ENCODE measurements at regions not wholly inside any gene's neighbourhood (a gene's known extent, or its start where the extent isn't known, plus 50 kb on each side); places are given as distances from the start of the nearest gene placed in this dataset.
A peak's percentile ranks its signal among the peaks of the same experiment; 100 is the strongest.

DNA sequence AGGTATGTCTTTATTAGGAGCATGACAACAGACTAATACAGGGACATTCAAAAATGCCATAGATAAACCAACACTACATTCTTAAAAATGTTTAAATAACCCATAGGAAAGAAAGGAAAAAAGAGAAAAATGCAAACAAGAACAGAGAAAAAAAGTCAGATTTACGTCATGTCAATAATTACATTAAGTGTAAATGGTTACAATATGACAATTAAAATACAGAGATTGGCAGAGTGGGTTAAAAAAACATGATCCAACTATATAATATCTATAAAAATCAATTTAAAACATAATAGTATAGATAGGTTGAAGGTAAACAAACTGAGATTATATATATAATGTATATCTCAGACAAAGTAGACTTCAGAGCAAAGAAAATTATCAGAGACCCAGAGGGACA lies 255.8 kb downstream of the ANAPC1 start:
- peaks cover 49% of the 10 kb centered on the region for H3K4me1 Mint-ChIP-seq (ENCODE audit: low read depth)
- peaks cover 20 to 21% of the 10 kb centered on the region in 2 donors for H3K9me3 Mint-ChIP-seq
- H3K27me3 Mint-ChIP-seq (ENCODE audit: low read depth): peaks cover 29% of the 10 kb centered on the region
- DNase-seq (no peak), ATAC-seq (replicated peaks in 1 of 2) (no peak)
- no peak overlapping the region for H3K4me3 Mint-ChIP-seq
- H3K36me3 Mint-ChIP-seq (ENCODE audit: insufficient read depth in 2 of 2): peaks cover 20 to 40% of the 10 kb centered on the region in 2 donors
- H3K27ac Mint-ChIP-seq: no peak overlapping the region

DNA sequence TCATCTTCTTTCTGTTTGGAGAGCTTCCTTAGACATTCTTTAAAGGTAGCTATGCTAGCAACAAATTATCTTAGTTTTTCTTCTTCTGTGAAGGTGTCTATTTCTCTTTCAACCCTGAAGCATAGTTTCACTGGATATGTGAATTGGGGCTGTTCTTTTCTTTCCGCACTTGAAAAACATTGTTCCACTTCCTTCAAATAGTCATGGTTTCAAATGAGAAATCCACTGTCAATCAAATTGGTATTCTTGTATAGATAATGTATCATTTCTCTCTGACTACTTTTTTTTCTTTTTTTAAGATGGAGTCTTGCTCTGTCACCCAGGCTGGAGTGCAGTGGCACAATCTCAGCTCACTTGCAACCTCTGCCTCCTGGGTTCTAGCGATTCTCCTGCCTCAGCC lies 254.0 kb downstream of the ANAPC1 start:
- H3K36me3 Mint-ChIP-seq (ENCODE audit: insufficient read depth in 2 of 2): peaks cover 20 to 41% of the 10 kb centered on the region in 2 donors
- DNase-seq: no peak

DNA sequence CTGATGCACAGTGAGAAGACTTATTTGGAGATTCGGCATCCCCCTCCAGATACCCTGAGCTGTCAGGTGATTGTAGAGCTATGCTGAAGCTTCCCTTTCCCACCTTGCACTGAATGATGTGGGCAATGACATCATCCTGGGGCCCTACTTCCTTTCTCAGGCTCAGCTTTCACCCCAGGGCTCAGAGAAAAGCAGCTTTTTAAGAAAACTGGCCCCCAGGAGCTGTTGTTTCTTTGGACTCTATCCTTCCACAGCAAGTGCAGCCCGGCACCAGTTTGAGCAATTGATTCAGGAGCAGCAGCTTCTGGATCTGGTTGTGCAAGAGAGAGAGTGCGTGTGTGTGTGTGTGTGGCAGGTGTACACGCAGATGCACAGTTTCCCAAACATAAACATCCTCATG lies 251.3 kb downstream of the ANAPC1 start:
- peaks cover 27% of the 10 kb centered on the region for H3K4me1 Mint-ChIP-seq (ENCODE audit: low read depth)
- peaks cover 44% of the 10 kb centered on the region for H3K27me3 Mint-ChIP-seq (ENCODE audit: low read depth)
- H3K36me3 Mint-ChIP-seq (ENCODE audit: insufficient read depth in 2 of 2): peaks cover 14 to 43% of the 10 kb centered on the region in 2 donors
- ATAC-seq (replicated peaks in 1 of 2) (peak; percentile 68 to 82), DNase-seq (peak; percentile 43 to 45)
- H3K4me3 Mint-ChIP-seq: peak overlapping the region; percentile 50 to 61
- peaks cover 14 to 23% of the 10 kb centered on the region in 2 donors for H3K9me3 Mint-ChIP-seq
- H3K27ac Mint-ChIP-seq: no peak overlapping the region

More for the DNA sequence above, 254.0 kb downstream of the ANAPC1 start:
- Mint-ChIP-seq H3K4me3 (no peak overlapping the region), H3K9me3 (peaks cover 20 to 24% of the 10 kb centered on the region in 2 donors), H3K27ac (no peak overlapping the region), H3K27me3 (ENCODE audit: low read depth) (peaks cover 25% of the 10 kb centered on the region), H3K4me1 (ENCODE audit: low read depth) (peaks cover 50% of the 10 kb centered on the region)
- no peak for ATAC-seq (replicated peaks in 1 of 2)

DNA sequence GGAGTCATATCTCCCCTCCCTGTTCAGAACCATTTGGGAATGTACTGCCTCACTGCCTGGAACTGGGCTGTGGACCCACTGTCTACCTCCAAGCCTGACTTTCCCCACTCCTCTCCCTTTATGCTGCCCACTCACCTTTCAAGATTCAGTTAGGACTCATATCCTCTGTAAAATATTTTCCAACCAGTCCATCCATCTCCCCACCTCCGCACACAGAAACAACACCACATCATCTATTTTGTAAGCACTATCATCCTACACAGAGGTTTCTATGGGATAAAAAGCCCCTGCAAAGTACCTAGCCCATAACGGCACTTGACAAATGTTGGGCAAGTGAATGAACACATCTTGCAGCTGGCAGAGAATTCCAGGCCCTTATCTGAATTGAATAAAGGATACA lies 250.8 kb downstream of the ANAPC1 start:
- peaks cover 10 to 23% of the 10 kb centered on the region in 2 donors for H3K9me3 Mint-ChIP-seq
- peaks cover 11 to 44% of the 10 kb centered on the region in 2 donors for H3K36me3 Mint-ChIP-seq (ENCODE audit: insufficient read depth in 2 of 2)
- H3K4me3 Mint-ChIP-seq: peak overlapping the region; percentile 50 to 61
- no peak overlapping the region for H3K27ac Mint-ChIP-seq
- peaks cover 27% of the 10 kb centered on the region for H3K4me1 Mint-ChIP-seq (ENCODE audit: low read depth)
- no peak for DNase-seq
- ATAC-seq (replicated peaks in 1 of 2): peak in 1 of 2 donors; percentile 23
- H3K27me3 Mint-ChIP-seq (ENCODE audit: low read depth): peaks cover 49% of the 10 kb centered on the region

DNA sequence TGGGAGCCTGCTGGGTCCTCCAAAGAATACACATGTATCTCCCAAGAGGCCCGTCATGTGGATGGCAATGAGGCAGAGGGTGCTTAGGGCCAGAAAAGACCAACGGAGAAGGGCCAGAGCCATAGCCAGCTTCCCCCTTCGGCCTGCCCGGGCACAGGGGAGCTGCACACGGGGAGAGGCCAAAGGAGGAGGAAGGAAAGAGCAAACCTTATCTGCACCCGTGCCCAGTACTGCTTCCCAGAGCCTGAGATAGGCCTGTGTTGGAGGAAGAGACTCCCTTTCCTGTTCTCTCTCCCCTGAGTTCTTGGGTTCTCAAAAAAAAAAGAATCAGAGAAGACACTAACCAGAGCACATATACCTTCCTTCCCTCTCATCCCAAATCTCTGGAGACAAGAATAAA lies 250.3 kb downstream of the ANAPC1 start:
- H3K4me3 Mint-ChIP-seq: peak overlapping the region; percentile 50 to 61
- peaks cover 8 to 21% of the 10 kb centered on the region in 2 donors for H3K9me3 Mint-ChIP-seq
- peaks cover 8 to 41% of the 10 kb centered on the region in 2 donors for H3K36me3 Mint-ChIP-seq (ENCODE audit: insufficient read depth in 2 of 2)
- H3K27me3 Mint-ChIP-seq (ENCODE audit: low read depth): peaks cover 53% of the 10 kb centered on the region
- no peak for DNase-seq
- peaks cover 27% of the 10 kb centered on the region for H3K4me1 Mint-ChIP-seq (ENCODE audit: low read depth)
- ATAC-seq (replicated peaks in 1 of 2): peak in 1 of 2 donors; percentile 2
- H3K27ac Mint-ChIP-seq: no peak overlapping the region

DNA sequence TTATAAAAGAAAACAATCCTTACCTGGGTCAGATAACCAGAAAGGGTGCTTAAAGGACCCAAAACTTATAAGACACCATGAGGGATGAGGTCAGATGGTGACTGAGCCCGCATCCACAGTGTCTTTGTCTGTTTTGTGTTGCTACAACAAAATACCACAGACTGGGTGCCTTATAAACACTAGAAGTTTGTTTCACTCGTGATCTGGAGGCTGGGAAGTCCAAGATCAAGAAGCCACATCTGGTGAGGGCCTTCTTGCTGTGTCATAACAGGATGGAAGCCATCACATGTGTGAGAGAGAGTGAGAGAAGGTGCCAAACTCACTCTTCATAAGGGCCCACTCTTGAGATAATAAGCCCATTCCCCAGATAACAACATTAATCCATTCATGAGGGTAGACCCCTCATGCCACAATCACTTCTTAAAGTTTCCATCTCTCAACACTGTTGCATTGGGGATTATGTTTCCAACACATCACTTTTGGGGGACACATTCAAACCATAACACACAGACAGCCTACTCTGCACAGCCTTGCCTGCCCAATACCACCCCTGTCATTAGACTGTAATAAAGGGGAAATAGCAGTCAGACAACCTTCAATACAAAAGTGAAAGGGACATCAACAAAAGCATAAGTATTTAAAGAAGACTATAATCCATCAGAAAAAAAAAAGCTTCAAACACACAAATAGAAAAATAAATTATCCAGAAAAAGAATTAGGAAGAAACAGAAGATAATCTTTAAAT lies 249.8 kb downstream of the ANAPC1 start:
- peak overlapping the region; percentile 38 to 61 for H3K4me3 Mint-ChIP-seq
- DNase-seq: peak; percentile 35 to 52
- H3K9me3 Mint-ChIP-seq: peaks cover 6 to 20% of the 10 kb centered on the region in 2 donors
- H3K4me1 Mint-ChIP-seq (ENCODE audit: low read depth): peaks cover 27% of the 10 kb centered on the region
- peaks cover 7 to 36% of the 10 kb centered on the region in 2 donors for H3K36me3 Mint-ChIP-seq (ENCODE audit: insufficient read depth in 2 of 2)
- peak; percentile 87 to 91 for ATAC-seq (replicated peaks in 1 of 2)
- peaks cover 58% of the 10 kb centered on the region for H3K27me3 Mint-ChIP-seq (ENCODE audit: low read depth)
- H3K27ac Mint-ChIP-seq: peak overlapping the region; percentile 1

DNA sequence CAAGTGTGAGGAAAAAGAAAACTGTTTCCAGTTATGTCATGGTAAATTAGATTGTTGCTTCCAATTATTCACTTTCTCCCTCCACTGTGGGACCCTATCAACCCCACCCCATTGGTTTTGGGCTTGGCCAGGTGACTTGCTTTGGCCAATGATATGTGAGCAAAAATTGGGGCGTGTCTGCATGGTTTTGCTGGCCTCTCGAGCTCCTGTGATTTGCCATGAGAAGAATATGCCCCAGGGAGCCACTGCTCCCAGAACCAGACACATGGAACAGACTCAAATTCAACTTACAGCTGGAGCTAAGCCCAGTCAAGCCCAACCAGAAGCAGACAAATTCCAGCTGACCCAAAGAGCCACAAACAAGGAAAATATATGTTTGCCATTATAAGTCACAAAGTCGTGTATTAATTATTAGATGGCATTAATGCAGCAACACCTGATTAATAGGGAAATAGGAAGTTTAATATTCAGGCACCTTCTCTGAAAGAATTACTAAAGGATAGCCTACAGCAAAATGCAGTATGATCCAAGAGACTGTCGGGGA lies 248.9 kb downstream of the ANAPC1 start:
- no peak overlapping the region for H3K27ac Mint-ChIP-seq
- H3K27me3 Mint-ChIP-seq (ENCODE audit: low read depth): peaks cover 65% of the 10 kb centered on the region
- H3K4me1 Mint-ChIP-seq (ENCODE audit: low read depth): peaks cover 27% of the 10 kb centered on the region
- peaks cover 4 to 29% of the 10 kb centered on the region in 2 donors for H3K36me3 Mint-ChIP-seq (ENCODE audit: insufficient read depth in 2 of 2)
- DNase-seq (no peak), ATAC-seq (replicated peaks in 1 of 2) (no peak)
- no peak overlapping the region for H3K4me3 Mint-ChIP-seq
- H3K9me3 Mint-ChIP-seq: peaks cover 2 to 21% of the 10 kb centered on the region in 2 donors

DNA sequence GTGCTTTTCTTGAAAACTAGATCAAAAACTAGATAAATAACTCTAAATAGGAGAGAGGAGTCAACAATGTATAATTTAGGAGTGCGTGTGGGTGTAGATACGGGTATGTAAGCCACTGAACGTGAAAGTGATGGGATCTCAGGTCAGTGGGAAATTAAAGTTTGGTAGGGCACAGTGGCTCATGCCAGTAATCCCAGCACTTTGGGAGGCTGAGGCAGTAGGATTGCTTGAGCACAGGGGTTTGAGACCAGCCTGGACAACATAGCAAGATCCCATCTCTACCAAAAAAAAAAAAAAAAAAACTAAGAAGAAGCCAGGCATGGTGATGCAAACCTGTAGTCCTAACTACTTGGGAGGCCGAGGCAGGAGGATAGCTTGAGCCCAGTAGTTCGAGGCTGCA lies 247.1 kb downstream of the ANAPC1 start:
- Mint-ChIP-seq H3K36me3 (ENCODE audit: insufficient read depth in 2 of 2) (peaks cover 0 to 20% of the 10 kb centered on the region in 2 donors), H3K27ac (no peak overlapping the region), H3K4me1 (ENCODE audit: low read depth) (peaks cover 34% of the 10 kb centered on the region), H3K4me3 (no peak overlapping the region), H3K27me3 (ENCODE audit: low read depth) (peaks cover 74% of the 10 kb centered on the region), H3K9me3 (peaks cover 0 to 16% of the 10 kb centered on the region in 2 donors)
- DNase-seq (no peak), ATAC-seq (replicated peaks in 1 of 2) (no peak)

DNA sequence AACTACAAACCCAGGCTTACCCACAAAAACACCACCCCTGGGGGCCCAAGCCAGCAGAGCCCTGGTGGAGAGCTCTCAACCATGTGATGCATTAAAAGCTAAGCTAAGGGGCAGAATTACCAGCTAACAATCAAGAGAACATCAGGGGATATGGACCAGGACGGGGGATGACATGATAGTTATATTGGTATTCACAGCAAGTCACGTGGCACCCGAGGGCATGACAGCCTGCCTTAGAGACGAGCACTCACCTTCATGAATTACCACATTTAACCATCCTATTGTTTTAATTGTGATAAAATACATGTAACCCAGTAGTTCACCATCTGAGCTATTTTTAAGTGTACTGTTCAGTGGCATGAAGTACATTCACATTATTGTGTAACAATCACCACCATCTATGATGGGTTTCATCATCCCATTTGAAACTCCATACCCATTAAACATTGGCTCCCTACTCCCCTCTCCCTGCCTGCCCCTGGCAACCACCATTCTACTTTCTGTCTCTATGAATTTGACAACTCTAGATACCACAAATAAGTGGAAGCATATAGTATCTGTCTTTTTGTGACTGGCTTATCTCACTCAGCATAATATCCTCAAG lies 245.6 kb downstream of the ANAPC1 start:
- H3K36me3 Mint-ChIP-seq (ENCODE audit: insufficient read depth in 2 of 2): peaks cover 0 to 20% of the 10 kb centered on the region in 2 donors
- H3K27ac Mint-ChIP-seq: no peak overlapping the region
- H3K4me3 Mint-ChIP-seq: no peak overlapping the region

DNA sequence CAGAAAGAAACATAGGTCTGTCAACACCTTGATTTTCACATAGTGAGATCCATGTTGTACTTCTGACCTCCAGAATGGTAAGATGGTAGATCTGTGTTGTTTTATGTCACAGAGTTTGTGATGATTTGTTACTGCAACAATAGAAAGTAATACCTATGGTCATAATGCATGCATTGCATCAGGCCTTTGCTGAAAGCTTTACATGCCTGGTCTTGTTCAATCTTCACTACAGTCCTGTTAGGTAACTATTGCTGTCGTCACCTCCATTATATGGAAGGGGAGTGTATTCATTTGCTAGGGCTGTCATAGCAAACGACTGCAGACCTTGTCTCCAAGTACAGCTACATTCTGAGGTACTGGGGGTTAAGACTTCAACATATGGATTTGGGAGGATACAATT lies 243.5 kb downstream of the ANAPC1 start:
- Mint-ChIP-seq H3K4me1 (ENCODE audit: low read depth) (peaks cover 8% of the 10 kb centered on the region), H3K36me3 (ENCODE audit: insufficient read depth in 2 of 2) (peaks cover 2 to 19% of the 10 kb centered on the region in 2 donors), H3K4me3 (no peak overlapping the region), H3K27me3 (ENCODE audit: low read depth) (peaks cover 82% of the 10 kb centered on the region), H3K9me3 (peaks cover 0 to 13% of the 10 kb centered on the region in 2 donors), H3K27ac (no peak overlapping the region)
- ATAC-seq (replicated peaks in 1 of 2) (no peak), DNase-seq (no peak)

More for the DNA sequence above, 245.6 kb downstream of the ANAPC1 start:
- Mint-ChIP-seq H3K9me3 (peaks cover 0 to 16% of the 10 kb centered on the region in 2 donors), H3K4me1 (ENCODE audit: low read depth) (peaks cover 21% of the 10 kb centered on the region), H3K27me3 (ENCODE audit: low read depth) (peaks cover 82% of the 10 kb centered on the region)
- DNase-seq: no peak
- no peak for ATAC-seq (replicated peaks in 1 of 2)

DNA sequence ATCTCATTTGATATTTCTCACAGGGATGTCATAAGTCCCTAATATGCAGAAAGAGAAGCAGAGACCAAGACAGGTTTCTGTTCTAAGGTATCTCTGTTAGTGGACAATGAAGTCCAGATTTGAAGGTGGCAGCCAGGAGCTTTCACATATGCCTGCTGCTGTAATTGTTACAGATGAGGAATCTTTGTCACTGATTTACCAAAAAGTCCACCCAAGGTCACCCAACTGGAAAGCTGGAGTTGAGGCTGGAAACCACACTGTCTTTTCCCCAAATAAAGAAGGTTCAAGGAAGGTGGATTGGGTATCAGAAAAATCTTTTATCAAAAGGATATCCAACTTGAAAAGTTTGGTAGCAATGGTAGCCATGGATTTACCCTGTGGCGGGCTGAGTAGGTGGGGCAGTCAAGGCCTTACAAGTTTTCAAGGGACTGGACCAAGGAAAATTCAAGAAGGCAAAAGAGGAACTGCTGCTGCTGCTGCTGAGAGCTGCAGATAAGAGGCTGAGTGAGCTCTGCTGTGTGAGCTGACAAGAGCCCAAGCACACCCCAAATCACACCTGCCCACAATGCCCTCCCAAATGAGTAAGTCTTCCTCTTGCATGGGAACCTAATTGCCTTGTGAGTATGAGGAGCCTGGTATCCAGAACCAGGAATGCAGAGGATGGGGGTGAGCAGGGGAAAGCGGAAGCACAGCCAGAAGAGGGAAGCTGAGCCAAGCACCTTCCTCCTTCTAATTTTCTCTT lies 241.2 kb downstream of the ANAPC1 start:
- H3K36me3 Mint-ChIP-seq (ENCODE audit: insufficient read depth in 2 of 2): peaks cover 8 to 13% of the 10 kb centered on the region in 2 donors
- H3K4me3 Mint-ChIP-seq: no peak overlapping the region
- no peak for ATAC-seq (replicated peaks in 1 of 2)
- H3K27ac Mint-ChIP-seq: no peak overlapping the region
- peaks cover 8% of the 10 kb centered on the region for H3K4me1 Mint-ChIP-seq (ENCODE audit: low read depth)
- peaks cover 81% of the 10 kb centered on the region for H3K27me3 Mint-ChIP-seq (ENCODE audit: low read depth)
- H3K9me3 Mint-ChIP-seq: peaks cover 9 to 21% of the 10 kb centered on the region in 2 donors
- no peak for DNase-seq

DNA sequence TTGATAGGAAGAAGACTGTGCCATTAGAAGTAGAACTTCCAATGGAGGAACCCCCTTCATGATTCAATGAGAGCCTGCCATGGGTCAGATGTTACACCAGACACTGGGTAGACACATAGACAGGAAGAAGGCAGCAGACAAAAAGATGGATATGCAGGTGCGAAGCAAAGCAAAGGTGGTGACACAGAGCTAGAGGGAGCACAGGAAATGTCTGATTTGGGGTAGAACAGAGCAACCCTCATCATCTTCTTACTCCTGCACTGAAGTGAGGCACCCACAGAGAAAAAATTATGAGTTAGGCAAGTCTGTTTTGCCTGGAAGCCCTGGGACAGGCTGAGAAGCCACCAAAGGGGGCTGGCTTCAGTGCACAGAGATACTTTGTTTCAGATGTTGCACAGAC lies 240.2 kb downstream of the ANAPC1 start:
- peaks cover 8% of the 10 kb centered on the region for H3K4me1 Mint-ChIP-seq (ENCODE audit: low read depth)
- no peak for ATAC-seq (replicated peaks in 1 of 2)

More for the DNA sequence above, 240.2 kb downstream of the ANAPC1 start:
- Mint-ChIP-seq H3K4me3 (no peak overlapping the region), H3K9me3 (peaks cover 9 to 18% of the 10 kb centered on the region in 2 donors), H3K27ac (no peak overlapping the region), H3K36me3 (ENCODE audit: insufficient read depth in 2 of 2) (peaks cover 8 to 9% of the 10 kb centered on the region in 2 donors), H3K27me3 (ENCODE audit: low read depth) (peaks cover 72% of the 10 kb centered on the region)
- DNase-seq: no peak

Data from activated T-cell treated with anti-CD3 and anti-CD28 coated beads, Interleukin-2, amount 50 U/mL, for 72 hours (primary cell).